ENCODE measurements at regions not wholly inside any gene's neighbourhood (a gene's known extent, or its start where the extent isn't known, plus 50 kb on each side); places are given as distances from the start of the nearest gene placed in this dataset.

DNA sequence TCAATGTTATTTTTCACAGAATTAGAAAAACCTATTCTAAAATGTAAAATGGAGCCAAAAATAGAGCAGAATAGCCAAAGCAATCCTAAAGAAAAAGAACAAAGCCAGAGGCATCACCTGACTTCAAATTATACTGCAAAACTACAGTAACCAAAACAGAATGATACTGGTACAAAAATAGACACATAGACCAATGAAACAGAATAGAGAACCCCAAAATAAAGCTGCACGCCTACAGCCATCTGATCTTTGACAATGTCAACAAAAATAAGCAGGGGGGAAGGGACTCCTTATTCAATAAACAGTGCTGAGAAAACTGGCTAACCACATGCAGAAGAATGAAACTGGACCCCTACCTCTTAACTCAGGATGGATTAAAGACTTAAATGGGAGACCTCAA, 65.8 kb upstream of the PDE4D start:
- no peak for DNase-seq (ENCODE audit: low spot score)

DNA sequence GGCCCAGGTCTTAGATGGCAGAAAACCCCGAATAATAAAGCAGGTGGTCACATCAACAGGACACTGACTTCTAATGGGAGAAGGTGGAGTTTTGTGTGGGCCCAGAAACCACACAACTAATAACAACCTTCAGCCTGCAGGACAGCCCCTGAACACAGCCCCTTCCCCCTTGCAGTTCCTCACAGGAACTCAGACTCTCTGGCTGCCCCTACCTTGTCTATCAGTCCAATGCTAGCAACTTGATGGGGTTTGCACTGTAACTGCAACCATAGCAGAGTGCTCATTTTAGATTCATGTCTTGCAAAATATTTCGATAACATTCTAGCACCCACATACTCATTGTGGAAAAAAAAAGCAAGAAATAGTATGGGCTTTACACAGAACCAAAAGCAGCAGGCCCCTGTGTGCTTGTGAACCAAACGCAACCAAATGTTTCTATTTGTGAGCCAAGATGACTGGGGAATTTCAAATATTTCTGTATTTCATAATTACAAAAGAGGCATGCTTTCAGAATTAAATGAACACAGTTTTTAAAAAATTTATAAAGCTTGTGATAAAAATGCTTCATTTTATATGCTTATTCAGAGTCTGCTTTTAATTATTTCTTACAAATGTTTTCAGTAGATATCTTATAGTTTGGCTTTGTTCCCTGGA, 62.7 kb upstream of the PDE4D start:
- DNase-seq (ENCODE audit: low spot score), result no peak

GRCh38 chr5:59955241-59955640, 61.7 kb upstream of the PDE4D start:
- DNase-seq (ENCODE audit: low spot score), result no peak

DNA sequence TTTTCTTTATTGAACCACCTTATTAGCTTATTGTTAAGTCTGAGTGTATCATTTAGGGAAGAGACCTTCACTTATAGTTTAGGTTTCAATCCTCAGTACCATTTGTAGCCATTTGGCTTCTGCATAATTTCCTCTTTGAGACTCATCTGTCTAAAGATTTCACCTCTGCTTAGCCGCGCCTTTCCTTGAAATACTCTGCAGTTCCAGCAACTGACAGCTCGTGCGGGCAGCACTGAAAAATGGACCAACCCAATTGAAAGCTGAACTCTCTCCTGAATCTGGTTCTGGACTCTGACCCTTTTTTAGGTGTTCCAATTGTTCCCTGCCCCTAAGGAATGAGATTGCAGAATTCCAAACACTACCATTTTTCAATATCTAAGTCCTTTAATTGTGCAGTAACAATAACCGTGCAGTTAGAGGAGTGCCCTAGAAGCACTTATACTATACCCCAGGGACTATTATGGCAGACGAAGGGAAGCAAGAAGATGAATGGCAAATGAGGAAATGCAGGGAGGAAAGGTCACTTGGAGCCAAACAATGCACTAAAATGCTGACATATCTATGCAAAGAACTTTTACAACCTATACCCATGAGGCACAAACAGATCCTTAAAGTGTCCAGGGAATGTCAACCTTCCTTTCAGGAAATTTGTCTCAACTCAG, 50.1 kb upstream of the PDE4D start:
- no peak for DNase-seq (ENCODE audit: low spot score)

All from AG08395 (cell line).